WTC11 (cell line): ENCODE measurements at regions not wholly inside any gene's neighbourhood (a gene's known extent, or its start where the extent isn't known, plus 50 kb on each side); places are given as distances from the start of the nearest gene placed in this dataset.

Experiments used
- ATAC-seq: fragments of 200-7000 bp; cut with Tn5 transposase; 2 replicates; pipeline ENCODE4 v1.10.0; 2021; ENCODE audit warnings: mild to moderate bottlenecking, moderate library complexity
- CTCF ChIA-PET: fragments of 300-600 bp; sonication (Branson Sonifier 250); formaldehyde crosslinking; loops from one replicate; lab custom pipeline; 2021; ENCODE audit warnings: antibody characterized with exemption; lab: Charles Lee
- POLR2A ChIA-PET: fragments of 350-600 bp; sonication (Branson Sonifier 250); formaldehyde crosslinking; loops from one replicate; lab custom pipeline; 2021; ENCODE audit warnings: antibody characterized with exemption; lab: Charles Lee
- DNase-seq: peaks from one replicate; pipeline ENCODE4 v3.0.0; 2021; ENCODE audit warnings: low spot score
- H3K27ac Mint-ChIP-seq: 2 replicates; pipeline ENCODE4 v1.8.0; 2021; ENCODE audit warnings: mixed read lengths
- H3K27me3 Mint-ChIP-seq: 2 replicates; pipeline ENCODE4 v1.8.0; 2021; ENCODE audit warnings: low read depth, mild to moderate bottlenecking, moderate library complexity, mixed read lengths
- H3K36me3 Mint-ChIP-seq: 2 replicates; pipeline ENCODE4 v1.8.0; 2021; ENCODE audit warnings: mixed read lengths
- H3K4me1 Mint-ChIP-seq: 2 replicates; pipeline ENCODE4 v1.8.0; 2022; ENCODE audit warnings: mixed read lengths
- H3K4me3 Mint-ChIP-seq: 2 replicates; pipeline ENCODE4 v1.8.0; 2021; ENCODE audit warnings: mild to moderate bottlenecking, moderate library complexity, mixed read lengths
- H3K9me3 Mint-ChIP-seq: 2 replicates; pipeline ENCODE4 v1.8.0; 2021; ENCODE audit warnings: mixed read lengths
- CBFB ChIP-seq: sonication (generic); formaldehyde crosslinking; IDR thresholded peaks from 2 replicates; pipeline ENCODE4 v1.8.1; 2022; ENCODE audit warnings: mild to moderate bottlenecking, low read depth, missing genetic modification reagents
- CREB1 ChIP-seq: sonication (generic); formaldehyde crosslinking; IDR thresholded peaks from 2 replicates; pipeline ENCODE4 v1.8.0; 2023; ENCODE audit warnings: mild to moderate bottlenecking, missing genetic modification reagents
- CREM ChIP-seq: sonication (generic); formaldehyde crosslinking; IDR thresholded peaks from 2 replicates; pipeline ENCODE4 v1.8.1; 2022; ENCODE audit warnings: mild to moderate bottlenecking, missing genetic modification reagents, moderate library complexity
- ESRRA ChIP-seq: sonication (generic); formaldehyde crosslinking; IDR thresholded peaks from 2 replicates; pipeline ENCODE4 v1.8.1; 2022; ENCODE audit warnings: mild to moderate bottlenecking, missing genetic modification reagents, borderline replicate concordance
- FOXP1 ChIP-seq: sonication (generic); formaldehyde crosslinking; IDR thresholded peaks from 2 replicates; pipeline ENCODE4 v1.8.0; 2022; ENCODE audit warnings: missing genetic modification reagents, mild to moderate bottlenecking, moderate library complexity, borderline replicate concordance
- IRF2 ChIP-seq: sonication (generic); formaldehyde crosslinking; IDR thresholded peaks from 2 replicates; pipeline ENCODE4 v1.8.0; 2022; ENCODE audit warnings: low read depth, missing genetic modification reagents, borderline replicate concordance
- TEAD4 ChIP-seq: sonication (generic); formaldehyde crosslinking; IDR thresholded peaks from 2 replicates; pipeline ENCODE4 v1.8.0; 2022; ENCODE audit warnings: mild to moderate bottlenecking, missing genetic modification reagents
- TP53 ChIP-seq: sonication (generic); formaldehyde crosslinking; IDR thresholded peaks from 2 replicates; pipeline ENCODE4 v1.8.1; 2023; ENCODE audit warnings: mild to moderate bottlenecking, missing genetic modification reagents
- ZBTB21 ChIP-seq: sonication (generic); formaldehyde crosslinking; IDR thresholded peaks from 2 replicates; pipeline ENCODE4 v1.8.1; 2023; ENCODE audit warnings: mild to moderate bottlenecking, missing genetic modification reagents, borderline replicate concordance
- ZNF121 ChIP-seq: sonication (generic); formaldehyde crosslinking; IDR thresholded peaks from 2 replicates; pipeline ENCODE4 v1.8.0; 2023; ENCODE audit warnings: missing genetic modification reagents
- ZNF232 ChIP-seq: sonication (generic); formaldehyde crosslinking; IDR thresholded peaks from 2 replicates; pipeline ENCODE4 v1.8.0; 2022; ENCODE audit warnings: mild to moderate bottlenecking, missing genetic modification reagents
- ZNF396 ChIP-seq: fragments of 250-450 bp; sonication (Bioruptor Pico); IDR thresholded peaks from 2 replicates; pipeline ENCODE4 v1.8.0; 2021; ENCODE audit warnings: mild to moderate bottlenecking, moderate library complexity, borderline replicate concordance
- ZNF416 ChIP-seq: fragments of 250-450 bp; sonication (Bioruptor Pico); IDR thresholded peaks from 2 replicates; pipeline ENCODE4 v1.9.0; 2021; ENCODE audit warnings: mild to moderate bottlenecking, inconsistent platforms
- ZNF671 ChIP-seq: fragments of 250-450 bp; sonication (Bioruptor Pico); IDR thresholded peaks from 2 replicates; pipeline ENCODE4 v1.8.0; 2021; ENCODE audit warnings: mild to moderate bottlenecking
- TF ChIP-seq, protein P1 (sequence below): fragments of 250-450 bp; sonication (Bioruptor Pico); conservative IDR thresholded peaks from 2 replicates; pipeline ENCODE4 v1.9.0; 2021; ENCODE audit warnings: mild to moderate bottlenecking
- TF ChIP-seq, protein P2 (sequence below): fragments of 250-450 bp; sonication (Bioruptor Pico); IDR thresholded peaks from 2 replicates; pipeline ENCODE4 v1.8.0; 2021; ENCODE audit warnings: mild to moderate bottlenecking
- TF ChIP-seq, protein P3 (sequence below): fragments of 250-450 bp; sonication (Bioruptor Pico); IDR thresholded peaks from 2 replicates; pipeline ENCODE4 v2.1.2; 2022; ENCODE audit warnings: mild to moderate bottlenecking, moderate library complexity
- TF ChIP-seq, protein P4 (sequence below): fragments of 200-600 bp; IDR thresholded peaks from 2 replicates; pipeline ENCODE4 v1.8.0; 2022; ENCODE audit warnings: antibody characterized with exemption
- TF ChIP-seq, protein P5 (sequence below): sonication (generic); formaldehyde crosslinking; IDR thresholded peaks from 2 replicates; pipeline ENCODE4 v1.8.1; 2023; ENCODE audit warnings: mild to moderate bottlenecking, missing genetic modification reagents, borderline replicate concordance

DNA sequence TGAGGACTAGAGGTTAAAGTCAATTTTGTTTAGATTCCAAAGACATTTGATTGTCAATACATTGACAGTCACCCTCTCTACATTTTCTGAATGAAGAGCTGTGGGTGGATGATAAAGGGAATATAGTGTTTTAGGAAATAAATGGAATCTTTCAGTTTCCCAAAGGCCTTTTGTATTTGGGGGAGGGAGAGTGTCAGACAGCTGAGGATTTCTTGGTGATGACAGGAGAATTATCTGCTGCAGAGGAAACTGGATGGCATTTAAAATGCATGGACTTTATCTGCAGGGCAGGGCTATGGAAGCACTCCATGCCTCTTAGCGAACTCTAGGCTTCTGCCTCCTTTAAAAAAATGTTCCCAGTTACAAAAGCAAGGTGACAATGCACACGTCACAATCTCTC is 195.1 kb downstream of the KCNS3 start:
- ATAC-seq (no peak), DNase-seq (no peak)
- H3K27me3 Mint-ChIP-seq = no peaks in the 10 kb centered on the region
- POLR2A ChIA-PET = no interaction called here
- CTCF ChIA-PET = no interaction called here
- no peak overlapping the region for H3K27ac Mint-ChIP-seq
- H3K9me3 Mint-ChIP-seq = 0 out of 2 replicates have a peak, but pooled peaks cover 4% of the 10 kb centered on the region
- no peak for TF ChIP-seq TEAD4 (CRISPR knock-in tag)
- no peak for TF ChIP-seq ZNF671 (CRISPR knock-in tag)
- no peak for TF ChIP-seq ZNF396 (CRISPR knock-in tag)
- no peak for TF ChIP-seq ZNF232 (CRISPR knock-in tag)
- TF ChIP-seq CREB1 = no peak
- TF ChIP-seq ZNF416 (CRISPR knock-in tag) = no peak
- no peak for TF ChIP-seq ESRRA (CRISPR knock-in tag)
- TF ChIP-seq, protein P1, sequence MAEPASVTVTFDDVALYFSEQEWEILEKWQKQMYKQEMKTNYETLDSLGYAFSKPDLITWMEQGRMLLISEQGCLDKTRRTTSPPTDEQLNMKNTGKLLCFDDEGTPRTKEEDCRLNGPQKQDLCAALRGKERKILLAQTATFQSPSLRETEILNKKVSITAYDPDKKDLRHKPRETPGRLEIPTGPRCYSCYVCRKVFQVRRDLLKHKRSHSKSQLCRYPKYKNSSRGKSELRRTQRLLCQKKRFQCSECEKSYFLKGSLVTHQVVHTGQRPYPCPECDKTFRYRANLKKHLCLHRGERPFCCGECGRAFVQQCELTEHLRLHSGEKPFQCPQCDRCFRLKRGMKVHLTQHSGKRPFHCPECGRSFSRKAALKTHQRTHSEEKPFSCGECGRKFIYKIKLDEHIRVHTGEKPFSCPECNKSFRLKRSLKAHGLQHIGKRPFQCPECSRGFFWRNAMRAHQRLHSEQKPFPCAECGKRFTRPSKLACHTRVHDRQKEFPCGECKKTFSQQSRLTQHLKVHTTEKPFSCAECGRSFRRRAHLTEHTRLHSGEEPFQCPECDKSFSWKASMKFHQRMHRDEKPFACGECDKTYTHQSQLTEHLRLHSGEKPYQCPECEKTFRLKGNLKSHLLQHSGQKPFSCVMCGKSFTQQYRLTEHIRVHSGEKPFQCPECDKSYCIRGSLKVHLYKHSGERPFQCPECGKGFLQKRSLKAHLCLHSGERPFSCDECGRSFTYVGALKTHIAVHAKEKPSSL (CRISPR knock-in tag) = no peak
- TF ChIP-seq ZNF121 = no peak
- TF ChIP-seq, protein P2, sequence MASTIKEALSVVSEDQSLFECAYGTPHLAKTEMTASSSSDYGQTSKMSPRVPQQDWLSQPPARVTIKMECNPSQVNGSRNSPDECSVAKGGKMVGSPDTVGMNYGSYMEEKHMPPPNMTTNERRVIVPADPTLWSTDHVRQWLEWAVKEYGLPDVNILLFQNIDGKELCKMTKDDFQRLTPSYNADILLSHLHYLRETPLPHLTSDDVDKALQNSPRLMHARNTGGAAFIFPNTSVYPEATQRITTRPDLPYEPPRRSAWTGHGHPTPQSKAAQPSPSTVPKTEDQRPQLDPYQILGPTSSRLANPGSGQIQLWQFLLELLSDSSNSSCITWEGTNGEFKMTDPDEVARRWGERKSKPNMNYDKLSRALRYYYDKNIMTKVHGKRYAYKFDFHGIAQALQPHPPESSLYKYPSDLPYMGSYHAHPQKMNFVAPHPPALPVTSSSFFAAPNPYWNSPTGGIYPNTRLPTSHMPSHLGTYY (CRISPR knock-in tag) = no peak
- no peak for TF ChIP-seq ZBTB21 (CRISPR knock-in tag)
- TF ChIP-seq CREM (CRISPR knock-in tag) = no peak
- TF ChIP-seq, protein P3, sequence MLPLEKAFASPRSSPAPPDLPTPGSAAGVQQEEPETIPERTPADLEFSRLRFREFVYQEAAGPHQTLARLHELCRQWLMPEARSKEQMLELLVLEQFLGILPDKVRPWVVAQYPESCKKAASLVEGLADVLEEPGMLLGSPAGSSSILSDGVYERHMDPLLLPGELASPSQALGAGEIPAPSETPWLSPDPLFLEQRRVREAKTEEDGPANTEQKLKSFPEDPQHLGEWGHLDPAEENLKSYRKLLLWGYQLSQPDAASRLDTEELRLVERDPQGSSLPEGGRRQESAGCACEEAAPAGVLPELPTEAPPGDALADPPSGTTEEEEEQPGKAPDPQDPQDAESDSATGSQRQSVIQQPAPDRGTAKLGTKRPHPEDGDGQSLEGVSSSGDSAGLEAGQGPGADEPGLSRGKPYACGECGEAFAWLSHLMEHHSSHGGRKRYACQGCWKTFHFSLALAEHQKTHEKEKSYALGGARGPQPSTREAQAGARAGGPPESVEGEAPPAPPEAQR (CRISPR knock-in tag) = no peak
- TF ChIP-seq, protein P4, sequence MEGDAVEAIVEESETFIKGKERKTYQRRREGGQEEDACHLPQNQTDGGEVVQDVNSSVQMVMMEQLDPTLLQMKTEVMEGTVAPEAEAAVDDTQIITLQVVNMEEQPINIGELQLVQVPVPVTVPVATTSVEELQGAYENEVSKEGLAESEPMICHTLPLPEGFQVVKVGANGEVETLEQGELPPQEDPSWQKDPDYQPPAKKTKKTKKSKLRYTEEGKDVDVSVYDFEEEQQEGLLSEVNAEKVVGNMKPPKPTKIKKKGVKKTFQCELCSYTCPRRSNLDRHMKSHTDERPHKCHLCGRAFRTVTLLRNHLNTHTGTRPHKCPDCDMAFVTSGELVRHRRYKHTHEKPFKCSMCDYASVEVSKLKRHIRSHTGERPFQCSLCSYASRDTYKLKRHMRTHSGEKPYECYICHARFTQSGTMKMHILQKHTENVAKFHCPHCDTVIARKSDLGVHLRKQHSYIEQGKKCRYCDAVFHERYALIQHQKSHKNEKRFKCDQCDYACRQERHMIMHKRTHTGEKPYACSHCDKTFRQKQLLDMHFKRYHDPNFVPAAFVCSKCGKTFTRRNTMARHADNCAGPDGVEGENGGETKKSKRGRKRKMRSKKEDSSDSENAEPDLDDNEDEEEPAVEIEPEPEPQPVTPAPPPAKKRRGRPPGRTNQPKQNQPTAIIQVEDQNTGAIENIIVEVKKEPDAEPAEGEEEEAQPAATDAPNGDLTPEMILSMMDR = no peak
- TF ChIP-seq, protein P5, sequence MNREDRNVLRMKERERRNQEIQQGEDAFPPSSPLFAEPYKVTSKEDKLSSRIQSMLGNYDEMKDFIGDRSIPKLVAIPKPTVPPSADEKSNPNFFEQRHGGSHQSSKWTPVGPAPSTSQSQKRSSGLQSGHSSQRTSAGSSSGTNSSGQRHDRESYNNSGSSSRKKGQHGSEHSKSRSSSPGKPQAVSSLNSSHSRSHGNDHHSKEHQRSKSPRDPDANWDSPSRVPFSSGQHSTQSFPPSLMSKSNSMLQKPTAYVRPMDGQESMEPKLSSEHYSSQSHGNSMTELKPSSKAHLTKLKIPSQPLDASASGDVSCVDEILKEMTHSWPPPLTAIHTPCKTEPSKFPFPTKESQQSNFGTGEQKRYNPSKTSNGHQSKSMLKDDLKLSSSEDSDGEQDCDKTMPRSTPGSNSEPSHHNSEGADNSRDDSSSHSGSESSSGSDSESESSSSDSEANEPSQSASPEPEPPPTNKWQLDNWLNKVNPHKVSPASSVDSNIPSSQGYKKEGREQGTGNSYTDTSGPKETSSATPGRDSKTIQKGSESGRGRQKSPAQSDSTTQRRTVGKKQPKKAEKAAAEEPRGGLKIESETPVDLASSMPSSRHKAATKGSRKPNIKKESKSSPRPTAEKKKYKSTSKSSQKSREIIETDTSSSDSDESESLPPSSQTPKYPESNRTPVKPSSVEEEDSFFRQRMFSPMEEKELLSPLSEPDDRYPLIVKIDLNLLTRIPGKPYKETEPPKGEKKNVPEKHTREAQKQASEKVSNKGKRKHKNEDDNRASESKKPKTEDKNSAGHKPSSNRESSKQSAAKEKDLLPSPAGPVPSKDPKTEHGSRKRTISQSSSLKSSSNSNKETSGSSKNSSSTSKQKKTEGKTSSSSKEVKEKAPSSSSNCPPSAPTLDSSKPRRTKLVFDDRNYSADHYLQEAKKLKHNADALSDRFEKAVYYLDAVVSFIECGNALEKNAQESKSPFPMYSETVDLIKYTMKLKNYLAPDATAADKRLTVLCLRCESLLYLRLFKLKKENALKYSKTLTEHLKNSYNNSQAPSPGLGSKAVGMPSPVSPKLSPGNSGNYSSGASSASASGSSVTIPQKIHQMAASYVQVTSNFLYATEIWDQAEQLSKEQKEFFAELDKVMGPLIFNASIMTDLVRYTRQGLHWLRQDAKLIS (CRISPR knock-in tag) = no peak
- no peak for TF ChIP-seq CBFB
- TF ChIP-seq FOXP1 (CRISPR knock-in tag) = no peak
- TF ChIP-seq IRF2 = no peak
- TF ChIP-seq TP53 = no peak
- H3K4me3 Mint-ChIP-seq = no peak overlapping the region
- no peaks in the 10 kb centered on the region for H3K36me3 Mint-ChIP-seq
- no peaks in the 10 kb centered on the region for H3K4me1 Mint-ChIP-seq
